Fibroblast of the aortic adventitia (primary cell): ENCODE measurements at regions not wholly inside any gene's neighbourhood (a gene's known extent, or its start where the extent isn't known, plus 50 kb on each side); places are given as distances from the start of the nearest gene placed in this dataset.

Source experiments
- DNase-seq: peaks from one replicate; pipeline ENCODE4 v3.0.0-alpha.2; 2010; ENCODE audit warnings: low read depth
- H3K4me3 ChIP-seq: 2 replicates; pipeline ENCODE4 v1.5.1; 2011; ENCODE audit warnings: low read depth, mild to moderate bottlenecking, control low read depth, low read length, moderate library complexity
- CTCF ChIP-seq: IDR thresholded peaks from 2 replicates; pipeline ENCODE4 v1.5.1; 2011; ENCODE audit warnings: mild to moderate bottlenecking, low read length, control low read depth, inconsistent platforms; ENCODE audit not compliant: insufficient read depth

- no peak for DNase-seq
- TF ChIP-seq CTCF: no peak
- no peak overlapping the region for H3K4me3 ChIP-seq
These were observed 526.4 kb downstream of the CDH10 start for GRCh38 chr5:24118351-24118750.

- no peak overlapping the region for H3K4me3 ChIP-seq
- no peak for DNase-seq
- no peak for TF ChIP-seq CTCF
These were observed 509.2 kb downstream of the CDH10 start for GRCh38 chr5:24135536-24135935.

DNA sequence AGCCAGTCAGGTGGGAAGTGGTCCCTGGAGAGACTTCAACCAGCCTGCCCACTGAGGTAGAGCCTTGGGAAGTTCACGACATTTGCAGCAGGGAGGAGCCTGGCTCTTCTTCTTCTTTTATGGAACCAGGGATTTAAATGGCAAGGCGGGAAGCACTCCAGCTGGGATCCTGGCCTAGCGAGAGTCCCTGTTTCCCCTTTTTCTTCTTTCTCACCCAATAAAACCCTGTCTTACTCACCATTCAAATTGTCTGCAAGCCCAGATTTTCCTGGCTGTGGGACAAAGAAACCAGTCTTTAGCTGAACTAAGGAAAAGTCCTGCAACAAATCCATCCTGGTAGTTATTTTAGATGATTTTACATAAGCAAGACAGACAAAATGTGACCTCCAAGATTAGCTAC is 503.7 kb downstream of the CDH10 start:
- no peak for TF ChIP-seq CTCF
- DNase-seq: peak; percentile 7

DNA sequence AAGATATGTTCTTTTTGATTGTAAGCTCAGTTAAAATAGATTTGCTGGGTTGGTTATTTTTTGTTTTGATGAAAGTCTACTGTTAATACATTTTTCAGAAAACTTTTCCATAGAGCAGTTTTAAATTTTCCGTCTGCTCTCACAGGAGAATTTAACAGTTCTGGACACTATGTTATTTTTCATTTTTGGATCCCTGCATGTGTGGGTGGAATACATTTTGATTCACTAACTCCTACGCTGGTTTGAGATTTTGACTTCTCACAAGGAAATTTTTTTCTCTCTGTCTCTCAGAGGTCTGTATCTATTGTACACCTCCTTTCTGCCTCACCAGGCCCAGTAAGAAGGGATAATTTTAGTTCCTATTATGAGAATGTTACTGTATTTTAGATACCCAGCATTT is 502.4 kb downstream of the CDH10 start:
- no peak overlapping the region for H3K4me3 ChIP-seq
- TF ChIP-seq CTCF: no peak
- DNase-seq: no peak

More for the DNA sequence above, 503.7 kb downstream of the CDH10 start:
- H3K4me3 ChIP-seq: no peak overlapping the region

DNA sequence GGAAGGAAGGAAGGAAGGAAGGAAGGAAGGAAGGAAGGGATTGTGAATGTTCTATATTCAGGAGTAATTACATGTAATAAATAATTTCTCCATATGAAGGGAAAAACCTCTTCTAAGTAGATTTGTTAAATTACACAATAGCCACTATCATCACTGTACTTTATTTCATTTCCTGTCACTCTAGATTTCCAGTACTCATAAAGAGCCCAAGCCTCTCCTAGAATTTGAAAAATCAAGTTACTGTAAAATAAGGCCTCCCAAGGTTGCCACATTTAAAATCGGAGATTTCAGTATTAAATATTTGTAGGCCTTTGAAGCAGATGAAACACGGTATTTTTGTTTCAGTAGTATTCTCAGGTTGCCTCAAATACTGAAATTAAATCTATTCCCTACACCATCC is 499.0 kb downstream of the CDH10 start:
- no peak for TF ChIP-seq CTCF
- DNase-seq: no peak
- no peak overlapping the region for H3K4me3 ChIP-seq

GRCh38 chr5:24161559-24161958 is 483.2 kb downstream of the CDH10 start:
- no peak for TF ChIP-seq CTCF
- DNase-seq: no peak
- no peak overlapping the region for H3K4me3 ChIP-seq

DNA sequence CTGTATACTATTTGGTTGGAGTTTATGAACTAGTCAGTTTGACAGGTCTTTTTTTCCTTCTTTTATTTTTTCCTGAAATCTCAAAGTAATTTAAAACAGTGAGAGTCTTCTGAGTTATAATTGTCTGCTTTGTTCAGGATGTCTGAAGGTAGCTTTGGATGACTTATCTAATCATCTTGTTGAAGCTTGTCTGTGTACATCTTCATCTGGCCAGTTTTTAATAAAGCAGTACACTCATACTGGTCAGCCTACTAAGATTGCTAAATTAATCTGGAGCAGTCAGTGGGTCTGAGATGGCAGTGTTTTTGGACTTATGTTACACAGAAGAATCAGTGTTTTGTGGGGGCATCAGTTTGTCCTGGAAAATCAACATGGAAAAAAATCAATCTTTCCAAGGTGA is 482.4 kb downstream of the CDH10 start:
- H3K4me3 ChIP-seq: no peak overlapping the region
- no peak for DNase-seq
- no peak for TF ChIP-seq CTCF
